SJSA1 (cell line): ENCODE measurements at regions not wholly inside any gene's neighbourhood (a gene's known extent, or its start where the extent isn't known, plus 50 kb on each side); places are given as distances from the start of the nearest gene placed in this dataset.
"Not testable (repeated sequence)": the region's sequence is repeated elsewhere in the genome, so short reads cannot be mapped to it uniquely, and the experiment has no call there.

Experiments used
- DNase-seq, 2 experiments: peaks; one replicate each; pipeline ENCODE4 v3.0.0-alpha.2; 2015 to 2020; ENCODE audit warnings: low spot score in 2 of 2, low read depth in 1 of 2
- H3K27ac ChIP-seq: fragments of 250-450 bp; sonication (Bioruptor Pico); 2 replicates; pipeline ENCODE4 v1.5.1; 2020; ENCODE audit warnings: mild to moderate bottlenecking, moderate library complexity
- H3K27me3 ChIP-seq: fragments of 250-450 bp; sonication (Bioruptor Pico); replicated peaks from 2 replicates; pipeline ENCODE4 v1.5.1; 2020; ENCODE audit warnings: mild to moderate bottlenecking, moderate library complexity
- H3K36me3 ChIP-seq: fragments of 250-450 bp; sonication (Bioruptor Pico); 2 replicates; pipeline ENCODE4 v1.5.1; 2020; ENCODE audit warnings: mild to moderate bottlenecking
- H3K4me1 ChIP-seq: fragments of 250-450 bp; sonication (Bioruptor Pico); replicated peaks from 2 replicates; pipeline ENCODE4 v1.6.1; 2021; ENCODE audit warnings: mild to moderate bottlenecking
- H3K4me3 ChIP-seq: fragments of 250-450 bp; sonication (Bioruptor Pico); 2 replicates; pipeline ENCODE4 v1.5.1; 2020; ENCODE audit warnings: mild to moderate bottlenecking
- H3K9me3 ChIP-seq: fragments of 250-450 bp; sonication (Bioruptor Pico); replicated peaks from 2 replicates; pipeline ENCODE4 v1.5.1; 2020; ENCODE audit warnings: mild to moderate bottlenecking

DNA sequence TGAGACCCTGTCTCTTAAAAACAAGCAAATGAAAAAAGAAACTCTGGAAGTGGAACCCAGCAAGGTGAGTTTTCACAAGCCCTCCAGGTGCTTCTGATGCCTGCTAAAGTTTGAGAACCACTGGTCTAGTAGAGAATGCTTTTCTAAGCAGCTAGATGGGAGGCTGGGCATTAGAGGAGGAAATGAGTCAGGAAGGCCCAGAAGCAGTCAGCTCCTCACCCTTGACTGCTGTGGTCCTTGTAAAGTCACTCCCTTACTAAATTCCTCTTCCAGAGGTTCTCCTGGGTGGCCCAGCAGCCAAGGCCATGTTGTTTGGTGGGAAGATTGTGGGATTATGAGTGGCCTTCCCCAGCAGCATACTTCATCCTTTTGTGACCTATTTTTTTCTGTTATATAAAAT is 52.0 kb upstream of the FYN start:
- no peak overlapping the region for H3K4me3 ChIP-seq
- no peaks in the 10 kb centered on the region for H3K36me3 ChIP-seq
- DNase-seq: peak; percentile 87 to 90
- peak overlapping the region; percentile 9 for H3K27ac ChIP-seq
- H3K4me1 ChIP-seq: peaks cover 34% of the 10 kb centered on the region
- no peaks in the 10 kb centered on the region for H3K9me3 ChIP-seq
- no peaks in the 10 kb centered on the region for H3K27me3 ChIP-seq

DNA sequence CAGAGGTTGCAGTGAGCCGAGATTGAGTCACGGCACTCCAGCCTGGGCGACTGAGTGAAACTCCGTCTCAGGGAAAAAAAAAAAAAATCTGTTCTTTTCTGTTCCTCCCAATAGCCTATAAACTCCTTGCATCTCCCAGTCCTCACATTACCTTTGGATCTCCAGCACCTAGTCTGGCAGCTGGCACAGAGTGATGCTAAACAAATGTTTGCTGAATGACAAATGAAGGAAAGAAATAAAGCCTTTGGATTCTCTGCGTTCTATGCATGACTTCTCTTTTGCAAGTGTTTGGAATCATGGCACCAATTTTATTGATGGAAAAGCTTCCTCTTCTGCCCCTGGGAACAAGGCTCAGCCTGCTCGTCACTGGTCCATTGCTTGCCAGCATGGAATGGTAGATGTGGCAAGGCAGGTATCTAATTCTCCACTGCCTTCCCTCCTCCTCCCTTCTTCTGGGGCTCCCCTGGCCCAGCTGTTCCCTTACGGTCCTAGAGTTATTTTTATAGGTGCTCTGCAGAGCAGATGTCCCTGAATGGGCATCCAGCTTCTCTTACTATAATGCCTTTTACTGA is 53.6 kb upstream of the FYN start:
- Histone ChIP-seq H3K4me3 (no peak overlapping the region), H3K27me3 (no peaks in the 10 kb centered on the region), H3K4me1 (peaks cover 30% of the 10 kb centered on the region), H3K36me3 (no peaks in the 10 kb centered on the region), H3K9me3 (no peaks in the 10 kb centered on the region), H3K27ac (no peak overlapping the region)
- no peak for DNase-seq

DNA sequence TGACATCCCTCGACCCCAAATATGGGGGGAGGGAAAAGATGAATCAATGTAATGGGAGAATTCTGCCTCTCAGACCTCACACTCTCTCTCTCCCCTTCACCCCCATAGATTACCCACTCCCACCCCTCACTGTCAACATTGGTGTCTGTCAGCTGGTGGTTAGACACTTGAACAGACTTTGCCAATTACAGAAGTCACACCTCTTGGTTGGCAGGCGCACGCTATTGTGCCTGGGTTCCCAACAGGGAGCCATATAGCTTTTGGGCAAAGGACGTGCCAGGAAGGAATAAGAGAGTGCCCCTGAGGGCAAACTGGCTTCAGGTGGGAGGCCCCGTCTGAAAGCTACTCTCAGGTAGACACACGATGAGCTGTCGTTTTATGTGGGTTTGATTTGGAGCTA is 54.1 kb upstream of the FYN start:
- Histone ChIP-seq H3K27ac (no peak overlapping the region), H3K4me1 (peaks cover 30% of the 10 kb centered on the region), H3K27me3 (no peaks in the 10 kb centered on the region), H3K36me3 (no peaks in the 10 kb centered on the region), H3K9me3 (no peaks in the 10 kb centered on the region), H3K4me3 (no peak overlapping the region)
- no peak for DNase-seq

DNA sequence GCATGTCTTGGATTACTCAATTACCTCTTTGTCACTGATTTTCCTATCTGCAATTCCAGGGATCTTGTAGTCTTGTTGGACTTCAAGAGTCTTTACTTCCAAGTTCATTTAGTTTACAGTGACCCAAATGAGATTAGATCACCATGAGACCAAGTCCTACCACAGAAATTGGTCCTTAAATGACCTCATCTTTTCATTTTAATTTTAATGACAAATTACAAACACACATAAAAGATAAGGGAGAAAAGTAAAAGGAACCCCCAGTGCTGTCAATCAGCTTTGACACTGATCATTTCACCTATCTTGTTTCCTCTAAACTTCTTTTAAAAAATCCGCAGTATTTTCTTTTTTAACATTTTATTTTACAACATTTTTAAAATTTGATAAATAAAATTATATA is 54.9 kb upstream of the FYN start:
- peaks cover 22% of the 10 kb centered on the region for H3K4me1 ChIP-seq
- H3K27me3 ChIP-seq: no peaks in the 10 kb centered on the region
- H3K9me3 ChIP-seq: no peaks in the 10 kb centered on the region
- H3K4me3 ChIP-seq: no peak overlapping the region
- H3K36me3 ChIP-seq: no peaks in the 10 kb centered on the region
- no peak for DNase-seq
- H3K27ac ChIP-seq: no peak overlapping the region

DNA sequence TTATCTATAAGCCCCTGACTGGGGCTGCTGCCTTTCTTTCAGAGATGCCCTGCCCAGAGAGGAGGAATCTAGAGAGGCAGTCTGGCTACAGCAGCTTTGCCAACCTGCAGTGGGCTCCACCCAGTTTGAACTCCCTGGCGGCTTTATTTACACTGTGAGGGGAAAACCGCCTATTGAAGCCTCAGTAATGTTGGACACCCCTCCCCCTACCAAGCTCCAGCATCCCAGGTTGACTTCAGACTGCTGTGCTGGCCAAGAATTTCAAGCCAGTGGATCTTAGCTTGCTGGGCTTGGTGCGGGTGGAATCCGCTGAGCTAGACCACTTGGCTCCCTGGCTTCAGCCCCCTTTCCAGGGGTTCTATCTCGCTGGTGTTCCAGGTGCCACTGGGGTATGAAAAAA is 61.4 kb upstream of the FYN start:
- peaks cover 15% of the 10 kb centered on the region for H3K4me1 ChIP-seq
- H3K27me3 ChIP-seq, H3K4me3 ChIP-seq, H3K27ac ChIP-seq, H3K36me3 ChIP-seq, DNase-seq, H3K9me3 ChIP-seq: not testable (repeated sequence)

DNA sequence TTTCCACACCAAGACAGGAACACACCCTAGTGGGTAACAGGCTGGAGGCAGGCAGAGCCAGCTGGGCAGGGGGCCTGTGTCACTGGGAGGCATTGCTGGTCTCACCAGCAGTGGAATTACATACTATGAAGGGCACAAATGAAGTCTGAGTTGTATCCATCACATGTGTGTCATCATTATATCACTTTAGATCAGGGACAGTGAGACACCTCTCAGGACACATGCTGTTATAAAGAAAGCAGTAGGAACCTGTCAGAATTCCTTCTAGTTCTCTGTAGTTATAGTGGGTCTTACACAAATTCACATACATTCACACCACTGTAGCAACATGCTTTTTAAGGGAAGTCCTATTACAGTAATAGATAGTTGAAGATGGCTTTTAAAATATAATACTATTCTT is 63.5 kb upstream of the FYN start:
- no peak overlapping the region for H3K27ac ChIP-seq
- no peak overlapping the region for H3K4me3 ChIP-seq
- DNase-seq: no peak
- H3K27me3 ChIP-seq: no peaks in the 10 kb centered on the region
- H3K9me3 ChIP-seq: no peaks in the 10 kb centered on the region
- H3K4me1 ChIP-seq: peaks cover 15% of the 10 kb centered on the region
- H3K36me3 ChIP-seq: no peaks in the 10 kb centered on the region

DNA sequence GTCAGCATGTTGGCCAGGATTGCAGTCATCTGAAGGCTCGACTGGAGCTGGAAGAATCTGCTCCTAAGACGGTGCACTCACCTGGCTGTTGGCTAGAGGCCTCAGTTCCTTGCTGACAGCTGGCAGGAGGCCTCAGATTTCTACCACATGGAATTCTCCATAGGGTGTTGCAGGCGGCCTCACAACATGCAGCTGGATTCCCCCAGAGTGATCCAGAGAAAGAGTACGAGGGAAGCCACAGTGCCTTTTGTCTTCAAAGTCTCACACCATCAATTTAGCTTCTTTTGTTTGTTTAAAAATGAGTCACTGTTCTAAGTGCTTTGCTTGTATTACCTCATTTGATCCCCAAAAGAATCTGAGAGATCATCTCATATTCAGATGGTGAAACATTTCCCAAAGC is 65.5 kb upstream of the FYN start:
- H3K4me1 ChIP-seq: peaks cover 15% of the 10 kb centered on the region
- no peaks in the 10 kb centered on the region for H3K9me3 ChIP-seq
- H3K27ac ChIP-seq: no peak overlapping the region
- no peaks in the 10 kb centered on the region for H3K36me3 ChIP-seq
- peak; percentile 54 to 60 for DNase-seq
- no peaks in the 10 kb centered on the region for H3K27me3 ChIP-seq
- H3K4me3 ChIP-seq: no peak overlapping the region

DNA sequence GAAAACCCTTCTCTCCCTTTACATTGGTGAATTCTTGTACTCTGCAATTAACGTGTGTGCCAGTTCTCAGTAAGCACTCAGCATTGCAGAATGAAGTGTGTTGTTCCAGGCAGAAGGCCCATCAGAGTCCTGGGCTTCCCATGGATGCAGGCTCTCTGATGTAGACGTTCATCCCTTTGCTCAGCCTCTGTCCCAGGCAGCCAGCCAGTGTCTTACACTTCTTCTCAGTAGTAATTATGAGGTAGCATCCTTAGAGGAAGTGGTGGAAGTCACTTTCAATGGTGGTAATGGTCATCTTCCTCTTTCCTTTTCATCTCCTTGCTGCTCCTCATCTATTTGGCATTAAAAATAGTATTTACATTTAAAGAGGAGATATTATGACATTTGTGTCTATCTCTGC is 66.7 kb upstream of the FYN start:
- Histone ChIP-seq H3K4me1 (peaks cover 15% of the 10 kb centered on the region), H3K9me3 (no peaks in the 10 kb centered on the region), H3K27me3 (no peaks in the 10 kb centered on the region), H3K36me3 (no peaks in the 10 kb centered on the region), H3K4me3 (no peak overlapping the region), H3K27ac (no peak overlapping the region)
- DNase-seq: no peak

DNA sequence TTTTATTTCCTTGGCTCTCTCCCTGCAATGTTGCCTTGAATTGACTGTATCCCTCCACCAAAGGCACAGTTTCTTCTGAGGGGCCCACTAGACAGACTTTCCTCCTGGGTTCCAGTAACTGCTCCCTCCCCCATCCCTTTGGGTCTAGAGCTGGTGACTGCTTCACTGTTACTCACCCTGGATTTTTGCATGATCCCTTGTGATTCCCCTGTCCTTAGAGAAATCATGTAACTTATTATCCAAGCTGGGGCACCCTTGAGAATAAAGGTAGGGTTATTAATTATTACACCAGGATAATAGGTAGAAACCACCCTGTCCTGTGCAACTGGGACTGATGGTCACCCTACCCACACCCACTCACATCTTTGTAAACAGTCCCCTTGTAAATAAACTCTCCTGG is 67.5 kb upstream of the FYN start:
- no peaks in the 10 kb centered on the region for H3K36me3 ChIP-seq
- no peaks in the 10 kb centered on the region for H3K27me3 ChIP-seq
- H3K4me3 ChIP-seq: no peak overlapping the region
- no peaks in the 10 kb centered on the region for H3K9me3 ChIP-seq
- no peak for DNase-seq
- H3K27ac ChIP-seq: no peak overlapping the region
- peaks cover 15% of the 10 kb centered on the region for H3K4me1 ChIP-seq

DNA sequence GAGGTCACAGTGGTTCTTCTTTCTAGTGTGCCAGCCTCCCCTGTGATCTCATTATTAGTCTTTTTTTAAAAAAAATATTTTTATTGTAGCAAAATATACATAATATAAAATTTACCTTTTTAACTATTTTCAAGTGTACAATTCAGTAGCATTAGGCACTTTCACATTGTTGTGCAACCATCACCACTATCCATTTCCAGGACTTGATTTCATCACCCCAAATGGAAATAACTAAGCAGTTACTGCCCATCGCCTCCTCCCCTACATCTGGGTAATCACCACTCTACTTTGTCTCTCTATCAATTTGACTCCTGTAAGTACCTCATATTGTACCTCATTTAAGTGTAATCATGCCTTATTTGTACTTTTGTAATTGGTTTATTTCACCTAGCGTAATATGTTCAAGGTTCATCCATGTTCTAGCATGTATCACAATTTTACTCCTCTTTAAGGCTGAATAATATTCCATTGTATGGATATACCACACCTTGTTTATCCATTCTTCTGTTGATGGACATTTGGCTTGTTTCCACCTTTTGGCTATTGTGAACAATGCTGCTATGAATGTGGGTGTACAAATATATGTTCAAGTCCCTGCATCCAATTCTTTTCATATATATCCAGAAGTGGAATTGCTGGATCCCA is 68.6 kb upstream of the FYN start:
- no peak overlapping the region for H3K4me3 ChIP-seq
- H3K9me3 ChIP-seq: no peaks in the 10 kb centered on the region
- H3K4me1 ChIP-seq: peaks cover 15% of the 10 kb centered on the region
- no peak for DNase-seq
- no peaks in the 10 kb centered on the region for H3K36me3 ChIP-seq
- H3K27me3 ChIP-seq: no peaks in the 10 kb centered on the region
- H3K27ac ChIP-seq: no peak overlapping the region

DNA sequence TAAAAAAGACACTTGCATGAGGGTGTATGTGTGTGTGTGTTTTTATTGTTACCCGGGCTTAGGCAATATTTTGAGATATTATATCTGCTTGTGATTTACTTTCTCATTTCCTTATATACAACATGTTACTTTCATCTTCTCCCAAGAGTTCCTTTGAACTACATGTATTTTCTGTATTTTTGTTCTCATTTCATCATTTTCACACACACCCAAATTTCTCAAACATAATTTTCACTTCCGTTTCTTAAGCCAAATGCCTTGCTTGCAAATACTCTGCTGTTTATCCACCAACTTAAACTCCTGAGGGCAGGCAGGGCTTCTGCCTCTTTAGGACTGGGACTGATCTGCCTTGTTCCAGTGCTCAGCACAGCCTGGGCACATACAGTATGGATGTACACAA is 69.3 kb upstream of the FYN start:
- H3K4me1 ChIP-seq: peaks cover 15% of the 10 kb centered on the region
- DNase-seq: no peak
- no peak overlapping the region for H3K4me3 ChIP-seq
- no peaks in the 10 kb centered on the region for H3K36me3 ChIP-seq
- no peaks in the 10 kb centered on the region for H3K27me3 ChIP-seq
- H3K9me3 ChIP-seq: no peaks in the 10 kb centered on the region
- no peak overlapping the region for H3K27ac ChIP-seq

DNA sequence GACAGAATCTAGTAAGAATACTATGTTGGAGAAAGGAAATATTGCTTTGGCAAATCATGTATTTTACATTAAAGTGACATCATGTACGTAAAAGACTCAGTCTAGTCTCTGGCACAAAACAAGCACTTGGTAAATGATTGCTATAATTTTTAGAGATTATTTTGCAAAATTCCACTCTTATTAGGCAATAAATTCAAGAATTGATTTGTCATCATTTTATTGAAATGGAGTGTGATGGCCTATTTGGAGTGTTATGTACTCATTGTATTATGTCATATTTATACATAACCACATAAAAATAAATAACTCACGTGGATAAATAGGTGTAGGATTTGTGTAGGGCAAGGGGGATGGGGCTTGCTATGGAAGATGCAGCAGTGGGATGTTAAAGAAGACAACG is 70.0 kb upstream of the FYN start:
- H3K4me1 ChIP-seq: peaks cover 9% of the 10 kb centered on the region
- H3K27me3 ChIP-seq: no peaks in the 10 kb centered on the region
- no peak overlapping the region for H3K27ac ChIP-seq
- H3K4me3 ChIP-seq: no peak overlapping the region
- H3K9me3 ChIP-seq: no peaks in the 10 kb centered on the region
- H3K36me3 ChIP-seq: no peaks in the 10 kb centered on the region
- no peak for DNase-seq

DNA sequence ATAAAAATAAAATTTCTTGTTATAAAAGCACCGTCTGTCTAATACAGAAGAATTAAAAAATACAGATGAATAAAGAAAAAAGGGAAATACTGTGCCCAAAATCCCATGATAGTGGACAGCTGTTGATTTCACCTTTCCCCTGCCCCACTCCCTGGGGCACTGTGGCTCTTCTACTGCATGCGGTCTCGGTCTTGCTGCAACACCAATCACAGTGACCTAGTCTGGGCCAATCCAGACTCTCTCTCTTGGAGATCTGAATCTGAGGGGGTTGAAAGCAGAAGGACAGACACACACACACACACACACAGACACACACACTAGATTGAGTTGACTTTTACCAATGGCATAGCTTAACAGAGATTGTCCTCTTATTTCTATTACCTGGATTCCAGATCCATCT is 70.5 kb upstream of the FYN start:
- Histone ChIP-seq H3K36me3 (no peaks in the 10 kb centered on the region), H3K9me3 (no peaks in the 10 kb centered on the region), H3K4me3 (no peak overlapping the region), H3K4me1 (peaks cover 4% of the 10 kb centered on the region), H3K27ac (no peak overlapping the region), H3K27me3 (no peaks in the 10 kb centered on the region)
- no peak for DNase-seq

DNA sequence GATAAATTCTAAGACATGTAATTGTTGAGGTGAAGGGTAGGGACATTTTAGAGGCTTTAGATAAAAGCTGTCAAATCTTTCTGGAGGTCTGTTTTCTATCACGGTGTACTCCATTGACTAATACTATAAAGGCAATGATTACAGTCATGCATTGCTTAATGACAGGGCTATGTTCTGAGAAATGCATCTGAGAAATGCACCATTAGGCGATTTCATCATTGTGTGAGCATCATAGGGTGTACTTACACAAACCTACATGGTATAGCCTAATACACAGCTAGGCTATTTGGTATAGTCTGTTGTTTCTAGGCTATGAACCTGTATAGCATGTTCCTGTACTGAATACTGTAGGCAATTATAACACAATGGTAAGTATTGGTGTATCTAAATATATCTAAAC is 71.3 kb upstream of the FYN start:
- no peak for DNase-seq
- no peaks in the 10 kb centered on the region for H3K9me3 ChIP-seq
- no peaks in the 10 kb centered on the region for H3K36me3 ChIP-seq
- no peak overlapping the region for H3K4me3 ChIP-seq
- no peaks in the 10 kb centered on the region for H3K27me3 ChIP-seq
- H3K27ac ChIP-seq: no peak overlapping the region
- no peaks in the 10 kb centered on the region for H3K4me1 ChIP-seq

DNA sequence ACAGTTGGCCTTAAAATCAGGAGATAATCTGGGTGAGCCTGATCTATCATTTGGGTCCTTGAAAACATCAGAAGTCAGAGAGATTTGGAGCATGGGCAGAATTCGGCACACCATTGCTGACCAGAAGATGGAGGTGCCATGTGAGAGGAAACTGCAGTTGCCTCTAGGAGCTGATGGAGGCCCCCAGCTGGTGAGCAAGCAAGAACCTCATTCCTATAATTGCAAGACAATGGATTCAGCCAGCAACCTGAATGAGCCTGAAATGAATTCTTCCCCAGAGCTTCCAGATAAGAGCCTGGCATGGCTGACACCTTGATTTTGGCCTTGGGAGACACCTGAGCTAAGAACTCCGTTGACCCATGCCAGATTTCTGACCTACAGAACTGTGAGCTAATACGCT is 76.3 kb upstream of the FYN start:
- Histone ChIP-seq H3K27ac (no peak overlapping the region), H3K9me3 (no peaks in the 10 kb centered on the region), H3K4me1 (no peaks in the 10 kb centered on the region), H3K4me3 (no peak overlapping the region), H3K36me3 (no peaks in the 10 kb centered on the region), H3K27me3 (no peaks in the 10 kb centered on the region)
- DNase-seq: no peak
